Type B pancreatic cell (in vitro differentiated cells): ENCODE measurements at regions not wholly inside any gene's neighbourhood (a gene's known extent, or its start where the extent isn't known, plus 50 kb on each side); places are given as distances from the start of the nearest gene placed in this dataset.
A peak's percentile ranks its signal among the peaks of the same experiment; 100 is the strongest.

Experiments
- DNase-seq: peaks from one replicate; pipeline ENCODE4 v3.0.0; 2021; ENCODE audit warnings: mixed read lengths; ENCODE audit not compliant: unreplicated experiment; ENCODE audit errors: extremely low spot score
- H3K27ac Mint-ChIP-seq: 2 replicates; pipeline ENCODE4 v1.8.0; 2021; ENCODE audit warnings: mild to moderate bottlenecking, mixed read lengths
- H3K27me3 Mint-ChIP-seq: 2 replicates; pipeline ENCODE4 v1.8.0; 2021; ENCODE audit warnings: mixed read lengths
- H3K36me3 Mint-ChIP-seq: 2 replicates; pipeline ENCODE4 v1.8.0; 2021; ENCODE audit warnings: mixed read lengths
- H3K4me1 Mint-ChIP-seq: one replicate; pipeline ENCODE4 v1.8.0; 2021; ENCODE audit warnings: mixed read lengths; ENCODE audit not compliant: unreplicated experiment
- H3K4me3 Mint-ChIP-seq: 2 replicates; pipeline ENCODE4 v1.8.0; 2021; ENCODE audit warnings: mild to moderate bottlenecking, mixed read lengths
- H3K9me3 Mint-ChIP-seq: 2 replicates; pipeline ENCODE4 v1.8.0; 2021; ENCODE audit warnings: mixed read lengths
- CTCF ChIP-seq: fragments of 200-600 bp; sonication (generic); conservative IDR thresholded peaks from 2 replicates; pipeline ENCODE4 v1.5.0; 2021; ENCODE audit warnings: antibody characterized with exemption, mild to moderate bottlenecking

DNA sequence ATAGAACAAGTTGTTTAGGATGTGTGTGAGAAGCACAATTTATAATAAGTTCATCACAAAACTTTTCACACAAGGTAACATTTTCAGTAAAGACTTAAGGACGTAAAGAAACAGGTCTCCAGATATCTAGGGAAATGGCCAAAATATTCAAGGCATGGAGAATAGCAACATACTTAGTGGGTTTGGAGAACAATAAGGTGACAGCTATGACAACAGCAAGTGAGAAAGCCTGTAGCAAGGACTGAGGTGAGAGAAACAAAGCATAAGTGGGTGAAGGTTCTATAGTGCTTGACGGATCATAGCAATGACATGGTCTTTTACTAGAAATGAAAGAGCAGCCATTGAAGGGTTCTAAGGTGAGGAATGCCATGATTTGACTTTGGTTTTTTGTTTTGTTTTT lies 1337.3 kb downstream of the PCDH18 start:
- DNase-seq = no peak
- Mint-ChIP-seq H3K27ac (peak overlapping the region; percentile 16), H3K27me3 (no peaks in the 10 kb centered on the region), H3K9me3 (no peaks in the 10 kb centered on the region), H3K4me3 (no peak overlapping the region), H3K4me1 (no peaks in the 10 kb centered on the region), H3K36me3 (no peaks in the 10 kb centered on the region)
- no peak for TF ChIP-seq CTCF

- H3K27ac Mint-ChIP-seq = no peak overlapping the region
- no peaks in the 10 kb centered on the region for H3K36me3 Mint-ChIP-seq
- TF ChIP-seq CTCF = no peak
These were observed 1345.6 kb downstream of the PCDH18 start for GRCh38 chr4:136186650-136187049.

DNA sequence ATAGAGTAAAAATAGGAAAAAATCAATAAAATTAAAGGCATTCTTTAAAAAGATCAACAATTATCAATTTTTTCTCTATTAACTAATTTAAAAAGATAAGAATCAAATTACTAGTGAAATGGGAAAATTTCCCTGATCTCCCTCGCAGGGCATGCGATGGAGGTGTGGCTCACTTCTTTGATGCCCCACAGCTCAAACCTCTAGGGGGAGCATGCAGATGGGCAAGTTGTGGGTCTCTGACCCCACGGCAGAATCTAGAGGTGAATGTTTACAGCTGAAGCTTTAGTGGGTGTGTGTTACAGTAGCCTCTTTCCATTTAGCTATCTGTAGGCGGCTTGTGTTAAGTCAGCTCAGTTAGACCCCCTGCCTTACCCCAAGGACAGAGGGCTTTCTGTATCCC lies 1348.8 kb downstream of the PCDH18 start:
- no peak for TF ChIP-seq CTCF
- DNase-seq = no peak
- Mint-ChIP-seq H3K9me3 (no peaks in the 10 kb centered on the region), H3K36me3 (no peaks in the 10 kb centered on the region), H3K27me3 (no peaks in the 10 kb centered on the region), H3K4me1 (no peaks in the 10 kb centered on the region), H3K27ac (no peak overlapping the region), H3K4me3 (no peak overlapping the region)

More at GRCh38 chr4:136186650-136187049, 1345.6 kb downstream of the PCDH18 start:
- DNase-seq = no peak
- Mint-ChIP-seq H3K27me3 (no peaks in the 10 kb centered on the region), H3K4me1 (no peaks in the 10 kb centered on the region), H3K9me3 (no peaks in the 10 kb centered on the region), H3K4me3 (no peak overlapping the region)

GRCh38 chr4:136156947-136157346 lies 1375.3 kb downstream of the PCDH18 start:
- Mint-ChIP-seq H3K36me3 (no peaks in the 10 kb centered on the region), H3K9me3 (peaks cover under 1% of the 10 kb centered on the region), H3K27me3 (no peaks in the 10 kb centered on the region), H3K27ac (no peak overlapping the region), H3K4me3 (no peak overlapping the region), H3K4me1 (no peaks in the 10 kb centered on the region)
- no peak for TF ChIP-seq CTCF
- no peak for DNase-seq

DNA sequence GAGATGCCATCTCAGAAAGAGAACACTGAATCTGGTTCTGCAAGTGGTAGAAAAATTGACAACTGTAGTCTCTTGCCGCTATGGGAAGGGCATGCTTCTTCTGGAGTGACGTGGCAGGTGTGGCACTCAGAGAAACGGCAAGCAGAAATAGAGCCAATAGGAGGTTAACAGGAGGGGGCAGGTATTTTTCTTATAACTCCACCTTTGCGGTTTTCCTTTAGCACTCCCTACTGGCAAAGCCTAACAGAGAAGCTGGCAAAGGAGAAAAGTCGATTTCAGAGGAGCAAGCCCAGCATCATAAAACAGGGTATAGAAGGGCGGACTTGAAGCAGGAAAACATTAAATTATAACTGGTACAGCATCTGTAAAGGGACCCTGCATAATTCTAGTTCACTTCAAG lies 1382.2 kb downstream of the PCDH18 start:
- no peak for TF ChIP-seq CTCF
- Mint-ChIP-seq H3K4me3 (no peak overlapping the region), H3K9me3 (peaks cover 5% of the 10 kb centered on the region), H3K4me1 (no peaks in the 10 kb centered on the region), H3K27me3 (no peaks in the 10 kb centered on the region), H3K36me3 (no peaks in the 10 kb centered on the region), H3K27ac (no peak overlapping the region)
- DNase-seq = no peak

DNA sequence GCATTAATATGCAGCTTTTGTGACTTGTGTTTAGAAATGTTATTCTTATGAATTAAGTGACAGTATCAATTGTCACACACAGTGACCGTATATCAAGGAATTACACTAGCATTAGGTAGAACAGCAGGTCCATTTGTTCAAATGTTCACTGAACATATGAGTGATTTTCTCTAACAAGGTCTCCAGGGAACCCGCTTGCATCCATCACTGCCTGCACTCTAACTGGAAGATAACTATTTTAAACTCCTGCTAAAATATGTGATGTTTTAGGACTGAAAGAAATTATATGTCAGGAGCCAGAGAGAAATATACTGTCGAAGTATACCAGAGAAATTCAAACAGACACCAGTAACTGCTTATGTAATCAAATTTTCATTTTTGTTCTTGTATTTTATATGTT lies 1395.7 kb downstream of the PCDH18 start:
- H3K9me3 Mint-ChIP-seq = no peaks in the 10 kb centered on the region
- H3K4me1 Mint-ChIP-seq = no peaks in the 10 kb centered on the region
- no peaks in the 10 kb centered on the region for H3K36me3 Mint-ChIP-seq
- TF ChIP-seq CTCF = no peak
- no peak for DNase-seq
- no peak overlapping the region for H3K4me3 Mint-ChIP-seq
- H3K27ac Mint-ChIP-seq = no peak overlapping the region
- no peaks in the 10 kb centered on the region for H3K27me3 Mint-ChIP-seq
